GM13976 (cell line): ENCODE measurements at regions not wholly inside any gene's neighbourhood (a gene's known extent, or its start where the extent isn't known, plus 50 kb on each side); places are given as distances from the start of the nearest gene placed in this dataset.

Experiments used
- DNase-seq: peaks from one replicate; pipeline ENCODE4 v3.0.0; 2012; ENCODE audit warnings: low spot score
- CTCF ChIP-seq: IDR thresholded peaks from 2 replicates; pipeline ENCODE4 v1.5.1; 2012; ENCODE audit warnings: borderline replicate concordance, mild to moderate bottlenecking; ENCODE audit not compliant: insufficient read depth; ENCODE audit errors: extremely low read depth, missing control alignments, control extremely low read depth
- in situ Hi-C: fragments of 300-500 bp; cut with MboI; formaldehyde crosslinking; loops from one replicate; pipeline ENCODE4 v1.12.0; 2022; ENCODE audit warnings: low sequenced_read_pairs, mixed read lengths, inconsistent platforms; ENCODE audit not compliant: unreplicated experiment

GRCh38 chr13:80742033-80742432, 401.1 kb upstream of the SPRY2 start:
- in situ Hi-C loops = no loop called here
- no peak for DNase-seq
- TF ChIP-seq CTCF = no peak

GRCh38 chr13:80740071-80740470, 399.1 kb upstream of the SPRY2 start:
- in situ Hi-C loops = no loop called here

GRCh38 chr13:80737513-80737912, 396.6 kb upstream of the SPRY2 start:
- in situ Hi-C loops = no loop called here
- TF ChIP-seq CTCF = no peak

More at GRCh38 chr13:80740071-80740470, 399.1 kb upstream of the SPRY2 start:
- no peak for TF ChIP-seq CTCF
- no peak for DNase-seq

GRCh38 chr13:80727321-80727975, 386.5 kb upstream of the SPRY2 start:
- no peak for TF ChIP-seq CTCF
- no peak for DNase-seq
- in situ Hi-C loops = no loop called here

More at GRCh38 chr13:80737513-80737912, 396.6 kb upstream of the SPRY2 start:
- no peak for DNase-seq

- DNase-seq = no peak
- TF ChIP-seq CTCF = no peak
- in situ Hi-C loops = no loop called here
Observed at GRCh38 chr13:80726868-80727267, 385.9 kb upstream of the SPRY2 start.

GRCh38 chr13:80721689-80722088, 380.8 kb upstream of the SPRY2 start:
- TF ChIP-seq CTCF = no peak
- no peak for DNase-seq
- in situ Hi-C loops = no loop called here

- DNase-seq = no peak
- in situ Hi-C loops = no loop called here
- no peak for TF ChIP-seq CTCF
Observed at GRCh38 chr13:80718970-80719369, 378.0 kb upstream of the SPRY2 start.
